ENCODE measurements at regions not wholly inside any gene's neighbourhood (a gene's known extent, or its start where the extent isn't known, plus 50 kb on each side); places are given as distances from the start of the nearest gene placed in this dataset.
"Not testable (repeated sequence)": the region's sequence is repeated elsewhere in the genome, so short reads cannot be mapped to it uniquely, and the experiment has no call there.

GRCh38 chr6:11486959-11487358 lies 50.6 kb upstream of the TMEM170B start:
- no peak for DNase-seq

- no peak for DNase-seq
Observed at GRCh38 chr6:11486486-11486885, 51.1 kb upstream of the TMEM170B start.

GRCh38 chr6:11486051-11486450 lies 51.5 kb upstream of the TMEM170B start:
- DNase-seq, result no peak

GRCh38 chr6:11485271-11485670 lies 52.3 kb upstream of the TMEM170B start:
- DNase-seq, result no peak

- no peak for DNase-seq
Observed at GRCh38 chr6:11484441-11484840, 53.1 kb upstream of the TMEM170B start.

- no peak for DNase-seq
Observed at GRCh38 chr6:11482616-11483015, 54.9 kb upstream of the TMEM170B start.

- no peak for DNase-seq
Observed at GRCh38 chr6:11480541-11480940, 57.0 kb upstream of the TMEM170B start.

GRCh38 chr6:11479296-11479695 lies 58.3 kb upstream of the TMEM170B start:
- no peak for DNase-seq

- DNase-seq, result no peak
Observed at GRCh38 chr6:11478586-11478985, 59.0 kb upstream of the TMEM170B start.

GRCh38 chr6:11475016-11475415 lies 62.5 kb upstream of the TMEM170B start:
- no peak for DNase-seq

GRCh38 chr6:11473008-11473740 lies 64.4 kb upstream of the TMEM170B start:
- no peak for DNase-seq

- no peak for DNase-seq
Observed at GRCh38 chr6:11471261-11471660, 66.3 kb upstream of the TMEM170B start.

- no peak for DNase-seq
Observed at GRCh38 chr6:11469684-11470083, 67.9 kb upstream of the TMEM170B start.

GRCh38 chr6:11468271-11468670 lies 69.3 kb upstream of the TMEM170B start:
- DNase-seq, result not testable (repeated sequence)

GRCh38 chr6:11467364-11467763 lies 70.2 kb upstream of the TMEM170B start:
- DNase-seq, result no peak

- DNase-seq, result no peak
Observed at GRCh38 chr6:11463398-11463780, 74.2 kb upstream of the TMEM170B start.

- no peak for DNase-seq
Observed at GRCh38 chr6:11462742-11463397, 74.7 kb upstream of the TMEM170B start.

GRCh38 chr6:11460837-11461661 lies 76.5 kb upstream of the TMEM170B start:
- DNase-seq, result no peak

GRCh38 chr6:11460001-11460668 lies 77.4 kb upstream of the TMEM170B start:
- DNase-seq, result no peak

- DNase-seq, result no peak
Observed at GRCh38 chr6:11459079-11459610, 78.4 kb upstream of the TMEM170B start.

- DNase-seq, result no peak
Observed at GRCh38 chr6:11458509-11458908, 79.0 kb upstream of the TMEM170B start.

GRCh38 chr6:11457422-11457821 lies 80.1 kb upstream of the TMEM170B start:
- DNase-seq, result not testable (repeated sequence)

GRCh38 chr6:11452106-11452505 lies 85.4 kb upstream of the TMEM170B start:
- DNase-seq, result not testable (repeated sequence)
